Gastrocnemius medialis (tissue), 4 donors: ENCODE measurements at regions not wholly inside any gene's neighbourhood (a gene's known extent, or its start where the extent isn't known, plus 50 kb on each side); places are given as distances from the start of the nearest gene placed in this dataset.

Source experiments
- ATAC-seq, 2 donors: fragments of 150-250 bp; one replicate each; pipeline ENCODE4 v1.9.1; 2016
- DNase-seq, 2 donors: peaks; one replicate each; pipeline ENCODE4 v3.0.0-alpha.2; 2019
- H3K27ac ChIP-seq, 4 donors: fragments of 200-600 bp; sonication (generic); 1 replicate in 1 of 4; 2 replicates in 3 of 4; pipeline ENCODE4 v1.5.1; 2016 to 2018; ENCODE audit warnings: mild to moderate bottlenecking in 2 of 4, moderate library complexity in 1 of 4
- H3K27me3 ChIP-seq, 3 donors: fragments of 200-600 bp; sonication (generic) in 2 of 3; 1 replicate in 1 of 3; 2 replicates in 2 of 3; pipeline versions ENCODE4 v1.5.1 to v1.6.0; 2016 to 2019; ENCODE audit warnings: mild to moderate bottlenecking in 1 of 3, moderate library complexity in 1 of 3
- H3K36me3 ChIP-seq, 2 donors: fragments of 200-600 bp; sonication (generic) in 1 of 2; one replicate each; pipeline ENCODE4 v1.5.1; 2017 to 2018
- H3K4me1 ChIP-seq, 2 donors: fragments of 200-600 bp; sonication (generic) in 1 of 2; one replicate each; pipeline ENCODE4 v1.5.1; 2016 to 2017; ENCODE audit warnings: mild to moderate bottlenecking in 2 of 2
- H3K4me3 ChIP-seq, 4 donors: fragments of 200-600 bp; sonication (generic) in 3 of 4; 1 replicate in 1 of 4; 2 replicates in 3 of 4; pipeline ENCODE4 v1.5.1; 2016 to 2019; ENCODE audit warnings: mild to moderate bottlenecking in 2 of 4
- H3K9me3 ChIP-seq, 3 donors: fragments of 200-600 bp; sonication (generic) in 2 of 3; 1 replicate in 1 of 3; 2 replicates in 2 of 3; pipeline ENCODE4 v1.5.1; 2016 to 2019
- CTCF ChIP-seq, 5 experiments: fragments of 450-650 bp in 3 of 5; fragments of 200-600 bp in 2 of 5; sonication (generic) in 2 of 5; IDR thresholded peaks in 4 of 5; conservative IDR thresholded peaks in 1 of 5; 1 replicate in 4 of 5; 2 replicates in 1 of 5; pipeline ENCODE4 v1.5.1; 2016 to 2019; ENCODE audit warnings: antibody characterized with exemption in 5 of 5, mild to moderate bottlenecking in 3 of 5, moderate library complexity in 3 of 5
- POLR2A ChIP-seq, 2 donors: fragments of 450-650 bp; IDR thresholded peaks; one replicate each; pipeline ENCODE4 v1.6.1; 2017; ENCODE audit warnings: antibody characterized with exemption in 2 of 2, mild to moderate bottlenecking in 2 of 2, moderate library complexity in 2 of 2
- in situ Hi-C, 4 donors: fragments of 200-750 bp; cut with MboI; loops; one replicate each; pipeline versions ENCODE4 v1.15.0 to v1.8.0; 2017; ENCODE audit warnings: low sequenced_read_pairs in 4 of 4
- intact Hi-C: fragments of 100-400 bp; cut with DNase I; formaldehyde crosslinking; loops from one replicate; pipeline ENCODE4 v1.15.1; 2023; ENCODE audit warnings: low total_unique reads

- intact Hi-C loops (no loop called here), in situ Hi-C loops (no loop called here)
- no peaks in the 10 kb centered on the region for H3K36me3 ChIP-seq
- H3K9me3 ChIP-seq: no peaks in the 10 kb centered on the region
- H3K27me3 ChIP-seq: no peaks in the 10 kb centered on the region
- H3K4me1 ChIP-seq: no peaks in the 10 kb centered on the region
- ATAC-seq (no peak), DNase-seq (no peak)
- no peak overlapping the region for H3K4me3 ChIP-seq
- TF ChIP-seq POLR2A (IDR thresholded peaks at IDR 0.05) (no peak), CTCF (IDR thresholded peaks at IDR 0.05 in 4 of 5, conservative IDR thresholded peaks at IDR 0.05 in 1 of 5) (no peak)
- H3K27ac ChIP-seq: no peak overlapping the region
Measured at GRCh38 chr2:16817305-16818202, 151.9 kb upstream of the CYRIA start.

- TF ChIP-seq POLR2A (IDR thresholded peaks at IDR 0.05) (no peak), CTCF (IDR thresholded peaks at IDR 0.05 in 4 of 5, conservative IDR thresholded peaks at IDR 0.05 in 1 of 5) (no peak)
- no peak for ATAC-seq
- in situ Hi-C loops: no loop called here
Measured at GRCh38 chr2:16816522-16816921, 150.9 kb upstream of the CYRIA start.

GRCh38 chr2:16816016-16816415 lies 150.4 kb upstream of the CYRIA start:
- H3K4me1 ChIP-seq: no peaks in the 10 kb centered on the region
- no peak overlapping the region for H3K27ac ChIP-seq
- intact Hi-C loops (no loop called here), in situ Hi-C loops (no loop called here)
- H3K27me3 ChIP-seq: no peaks in the 10 kb centered on the region
- no peaks in the 10 kb centered on the region for H3K9me3 ChIP-seq
- H3K36me3 ChIP-seq: no peaks in the 10 kb centered on the region
- no peak overlapping the region for H3K4me3 ChIP-seq
- no peak for ATAC-seq
- TF ChIP-seq POLR2A (IDR thresholded peaks at IDR 0.05) (no peak), CTCF (IDR thresholded peaks at IDR 0.05 in 4 of 5, conservative IDR thresholded peaks at IDR 0.05 in 1 of 5) (no peak)
- no peak for DNase-seq

More at GRCh38 chr2:16816522-16816921, 150.9 kb upstream of the CYRIA start:
- no peak overlapping the region for H3K27ac ChIP-seq
- no peaks in the 10 kb centered on the region for H3K27me3 ChIP-seq
- no peaks in the 10 kb centered on the region for H3K4me1 ChIP-seq
- intact Hi-C loops: no loop called here
- no peaks in the 10 kb centered on the region for H3K36me3 ChIP-seq
- no peaks in the 10 kb centered on the region for H3K9me3 ChIP-seq
- no peak for DNase-seq
- H3K4me3 ChIP-seq: no peak overlapping the region

- in situ Hi-C loops: no loop called here
- DNase-seq: no peak
- ATAC-seq: no peak
- Histone ChIP-seq H3K4me1 (no peaks in the 10 kb centered on the region), H3K4me3 (no peak overlapping the region), H3K9me3 (no peaks in the 10 kb centered on the region), H3K36me3 (no peaks in the 10 kb centered on the region), H3K27ac (no peak overlapping the region), H3K27me3 (no peaks in the 10 kb centered on the region)
- intact Hi-C loops: no loop called here
- no peak for TF ChIP-seq CTCF (IDR thresholded peaks at IDR 0.05 in 4 of 5, conservative IDR thresholded peaks at IDR 0.05 in 1 of 5)
- no peak for TF ChIP-seq POLR2A (IDR thresholded peaks at IDR 0.05)
Measured at GRCh38 chr2:16813593-16813992, 148.0 kb upstream of the CYRIA start.
